Activated CD4-positive, alpha-beta memory T cell treated with anti-CD3 and anti-CD28 coated beads, Interleukin-2, amount 10 ng/mL, durations not matched to agents 7 days and 5 days (primary cell): ENCODE measurements at regions not wholly inside any gene's neighbourhood (a gene's known extent, or its start where the extent isn't known, plus 50 kb on each side); places are given as distances from the start of the nearest gene placed in this dataset.
"Not testable (repeated sequence)": the region's sequence is repeated elsewhere in the genome, so short reads cannot be mapped to it uniquely, and the experiment has no call there.

Source experiments
- CTCF ChIA-PET: fragments of 350-600 bp; sonication (Branson Sonifier 250); formaldehyde crosslinking; loops from one replicate; lab custom pipeline; 2021; ENCODE audit warnings: antibody characterized with exemption, inconsistent platforms; lab: Charles Lee
- POLR2A ChIA-PET: fragments of 350-600 bp; sonication (Branson Sonifier 250); formaldehyde crosslinking; loops from one replicate; lab custom pipeline; 2021; ENCODE audit warnings: antibody characterized with exemption; lab: Charles Lee
- DNase-seq: peaks from one replicate; pipeline ENCODE4 v3.0.0-alpha.2; 2020
- H3K27ac Mint-ChIP-seq: one replicate; pipeline ENCODE4 v1.8.0; 2021; ENCODE audit warnings: mild to moderate bottlenecking, mixed read lengths
- H3K27me3 Mint-ChIP-seq: one replicate; pipeline ENCODE4 v1.8.0; 2021; ENCODE audit warnings: mixed read lengths
- H3K36me3 Mint-ChIP-seq: one replicate; pipeline ENCODE4 v1.8.0; 2021; ENCODE audit warnings: low read depth, mixed read lengths
- H3K4me1 Mint-ChIP-seq: one replicate; pipeline ENCODE4 v1.8.0; 2021; ENCODE audit warnings: mixed read lengths
- H3K4me3 Mint-ChIP-seq: one replicate; pipeline ENCODE4 v1.8.0; 2021; ENCODE audit warnings: mild to moderate bottlenecking, mixed read lengths
- H3K9me3 Mint-ChIP-seq: one replicate; pipeline ENCODE4 v1.8.0; 2021; ENCODE audit warnings: mixed read lengths

DNA sequence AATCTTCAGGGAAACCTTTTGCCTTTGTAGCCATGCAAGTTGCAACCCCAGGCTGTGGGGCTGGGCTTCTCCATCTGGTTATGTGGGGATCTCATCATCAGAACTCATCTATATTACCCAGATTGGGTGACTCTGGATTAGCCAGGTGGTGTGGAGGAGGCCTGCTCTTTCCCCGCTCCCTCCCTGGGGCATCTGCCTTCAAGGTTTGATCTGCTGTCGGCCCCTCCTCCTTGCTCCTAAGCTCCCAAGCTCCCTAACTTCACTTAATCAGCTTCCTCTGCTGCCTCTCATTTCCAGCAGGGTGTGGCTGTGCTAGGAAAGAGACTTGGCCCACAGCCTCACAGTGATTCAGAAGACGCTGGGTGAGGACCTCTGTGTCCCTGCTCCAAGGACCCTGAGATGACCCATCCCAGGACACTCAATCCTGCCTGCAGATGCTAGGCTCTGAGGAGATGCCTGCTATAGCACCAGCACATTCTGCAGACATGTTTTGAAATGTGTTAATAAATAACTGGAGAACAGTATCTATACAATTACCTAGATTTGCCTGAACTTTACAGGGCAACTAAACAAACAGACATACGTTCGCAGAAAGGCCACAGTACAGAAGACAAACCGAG lies 392.1 kb upstream of the PODXL start:
- CTCF ChIA-PET, result no interaction called here
- Mint-ChIP-seq H3K4me1 (no peaks in the 10 kb centered on the region), H3K9me3 (no peaks in the 10 kb centered on the region), H3K27me3 (peaks cover 1% of the 10 kb centered on the region), H3K4me3 (no peak overlapping the region), H3K27ac (no peak overlapping the region), H3K36me3 (no peaks in the 10 kb centered on the region)
- no peak for DNase-seq
- POLR2A ChIA-PET, result no interaction called here

GRCh38 chr7:131947661-131948060 lies 391.2 kb upstream of the PODXL start:
- no peak for DNase-seq
- Mint-ChIP-seq H3K4me1 (no peaks in the 10 kb centered on the region), H3K4me3 (no peak overlapping the region), H3K9me3 (no peaks in the 10 kb centered on the region), H3K27ac (no peak overlapping the region), H3K36me3 (no peaks in the 10 kb centered on the region), H3K27me3 (peaks cover 1% of the 10 kb centered on the region)
- CTCF ChIA-PET, result interaction anchor here (1.6 kb wide), 1 partner anchor 633 kb away, joined by 3 read pairs; no protein-coding TSS in a partner anchor
- POLR2A ChIA-PET, result no interaction called here

GRCh38 chr7:131945957-131946544 lies 389.6 kb upstream of the PODXL start:
- H3K9me3 Mint-ChIP-seq, result no peaks in the 10 kb centered on the region

GRCh38 chr7:131945313-131945911 lies 389.0 kb upstream of the PODXL start:
- no peaks in the 10 kb centered on the region for H3K36me3 Mint-ChIP-seq
- no peaks in the 10 kb centered on the region for H3K9me3 Mint-ChIP-seq
- H3K27ac Mint-ChIP-seq, result no peak overlapping the region
- POLR2A ChIA-PET, result no interaction called here
- peak; percentile 40 for DNase-seq
- CTCF ChIA-PET, result interaction anchor here (0.7 to 1.3 kb wide), 6 partner anchors 11 to 635 kb away, joined by 3 to 7 read pairs (median 4); no protein-coding TSS in a partner anchor
- H3K4me1 Mint-ChIP-seq, result no peaks in the 10 kb centered on the region
- H3K27me3 Mint-ChIP-seq, result peaks cover 1% of the 10 kb centered on the region
- H3K4me3 Mint-ChIP-seq, result no peak overlapping the region

More at GRCh38 chr7:131945957-131946544, 389.6 kb upstream of the PODXL start:
- H3K4me1 Mint-ChIP-seq, result no peaks in the 10 kb centered on the region
- H3K36me3 Mint-ChIP-seq, result no peaks in the 10 kb centered on the region
- ChIA-PET CTCF (interaction anchor here (1.1 to 1.3 kb wide), 3 partner anchors 17 to 634 kb away, joined by 3 to 6 read pairs (median 4); no protein-coding TSS in a partner anchor), POLR2A (no interaction called here)
- DNase-seq, result no peak
- H3K4me3 Mint-ChIP-seq, result no peak overlapping the region
- peaks cover 1% of the 10 kb centered on the region for H3K27me3 Mint-ChIP-seq
- no peak overlapping the region for H3K27ac Mint-ChIP-seq

DNA sequence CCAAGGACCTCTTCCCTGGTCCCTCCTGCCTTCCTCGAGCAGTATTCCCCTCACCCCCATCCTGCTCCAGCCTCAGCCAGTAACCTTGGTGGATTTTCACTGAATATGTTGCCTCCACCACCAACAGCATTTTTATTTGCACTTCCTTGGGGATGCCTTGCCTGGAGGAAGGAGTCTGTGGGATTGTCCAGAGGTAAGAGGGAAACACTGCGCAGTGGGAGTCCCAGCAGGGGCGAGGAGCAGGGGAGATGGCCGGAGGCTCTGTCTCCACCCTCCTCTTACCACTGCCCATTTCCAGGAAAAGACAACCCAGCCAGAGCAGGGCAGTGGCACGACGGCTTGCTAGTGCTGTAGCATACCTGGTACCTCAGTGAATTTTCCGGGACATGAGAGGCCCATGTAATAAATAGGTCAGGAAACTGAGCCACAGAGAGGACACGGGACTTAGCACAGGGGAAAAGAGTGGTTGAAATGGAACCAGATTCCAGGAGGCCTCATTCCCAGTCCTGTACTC lies 388.2 kb upstream of the PODXL start:
- H3K9me3 Mint-ChIP-seq, result no peaks in the 10 kb centered on the region
- CTCF ChIA-PET, result interaction anchor here (0.7 to 1.3 kb wide), 6 partner anchors 12 to 636 kb away, joined by 3 to 7 read pairs (median 4); no protein-coding TSS in a partner anchor
- peaks cover 1% of the 10 kb centered on the region for H3K27me3 Mint-ChIP-seq
- no peaks in the 10 kb centered on the region for H3K4me1 Mint-ChIP-seq
- no peak for DNase-seq
- no peak overlapping the region for H3K4me3 Mint-ChIP-seq
- POLR2A ChIA-PET, result no interaction called here
- H3K36me3 Mint-ChIP-seq, result no peaks in the 10 kb centered on the region
- H3K27ac Mint-ChIP-seq, result no peak overlapping the region

- H3K4me1 Mint-ChIP-seq, result no peaks in the 10 kb centered on the region
- ChIA-PET CTCF (interaction anchor here (1.0 kb wide), 1 partner anchor 637 kb away, joined by 3 read pairs; no protein-coding TSS in a partner anchor), POLR2A (no interaction called here)
- H3K9me3 Mint-ChIP-seq, result no peaks in the 10 kb centered on the region
- H3K27ac Mint-ChIP-seq, result no peak overlapping the region
- DNase-seq, result no peak
- peaks cover 1% of the 10 kb centered on the region for H3K27me3 Mint-ChIP-seq
- no peaks in the 10 kb centered on the region for H3K36me3 Mint-ChIP-seq
- no peak overlapping the region for H3K4me3 Mint-ChIP-seq
Observed at GRCh38 chr7:131943646-131944045, 387.2 kb upstream of the PODXL start.

- no peak overlapping the region for H3K4me3 Mint-ChIP-seq
- H3K9me3 Mint-ChIP-seq, result no peaks in the 10 kb centered on the region
- ChIA-PET POLR2A (no interaction called here), CTCF (interaction anchor here (1.0 kb wide), 1 partner anchor 637 kb away, joined by 3 read pairs; no protein-coding TSS in a partner anchor)
- H3K4me1 Mint-ChIP-seq, result no peaks in the 10 kb centered on the region
- H3K36me3 Mint-ChIP-seq, result no peaks in the 10 kb centered on the region
- peaks cover 1% of the 10 kb centered on the region for H3K27me3 Mint-ChIP-seq
- DNase-seq, result no peak
- H3K27ac Mint-ChIP-seq, result no peak overlapping the region
Observed at GRCh38 chr7:131943211-131943610, 386.8 kb upstream of the PODXL start.

DNA sequence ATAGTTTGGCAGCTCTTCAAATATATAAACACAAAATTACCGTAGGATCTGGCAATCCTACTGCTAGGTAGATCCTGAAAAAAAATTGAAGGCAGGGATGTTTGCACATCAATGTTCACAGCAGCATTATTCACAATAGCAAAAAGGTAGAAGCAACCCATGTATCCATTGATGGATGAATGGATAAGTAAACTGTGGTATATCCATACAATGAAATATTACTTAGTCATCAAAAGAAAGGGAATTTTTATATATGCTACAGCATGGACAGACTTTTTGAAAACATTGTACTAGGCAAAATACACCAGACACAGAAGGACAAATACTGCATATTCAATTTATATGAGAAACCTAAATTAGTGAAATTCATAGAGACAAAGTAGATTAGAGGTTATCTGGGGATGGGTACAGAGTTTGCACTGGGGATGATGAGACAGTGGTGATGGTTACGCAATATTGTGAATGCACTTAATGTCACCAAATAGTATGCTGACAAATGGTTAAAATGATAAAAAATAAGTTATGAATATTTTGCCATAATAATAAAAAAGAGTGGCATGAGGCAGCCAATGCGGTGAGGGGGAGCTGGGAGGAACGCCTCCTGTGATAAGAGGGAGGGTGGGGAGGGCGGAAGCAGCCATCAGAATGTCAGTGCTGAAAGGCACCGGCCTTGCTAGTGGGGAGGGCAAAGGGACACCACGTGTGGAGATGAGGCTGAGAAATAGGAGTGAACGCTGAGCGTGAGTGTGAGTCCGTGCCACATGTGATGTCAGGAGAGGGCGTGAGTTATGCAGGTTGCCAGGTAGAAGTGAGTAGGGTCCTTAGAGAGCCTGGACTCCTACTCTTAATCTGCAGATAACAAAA lies 386.1 kb upstream of the PODXL start:
- CTCF ChIA-PET, result interaction anchor here (1.0 kb wide), 1 partner anchor 638 kb away, joined by 3 read pairs; no protein-coding TSS in a partner anchor
- Mint-ChIP-seq H3K27me3 (peaks cover 1% of the 10 kb centered on the region), H3K9me3 (no peaks in the 10 kb centered on the region)

GRCh38 chr7:131941291-131941690 lies 384.9 kb upstream of the PODXL start:
- no peak overlapping the region for H3K27ac Mint-ChIP-seq
- no peaks in the 10 kb centered on the region for H3K27me3 Mint-ChIP-seq
- H3K9me3 Mint-ChIP-seq, result no peaks in the 10 kb centered on the region
- H3K4me1 Mint-ChIP-seq, result no peaks in the 10 kb centered on the region
- CTCF ChIA-PET, result no interaction called here
- no peak for DNase-seq
- POLR2A ChIA-PET, result no interaction called here
- H3K36me3 Mint-ChIP-seq, result no peaks in the 10 kb centered on the region
- no peak overlapping the region for H3K4me3 Mint-ChIP-seq

More for the DNA sequence above, 386.1 kb upstream of the PODXL start:
- H3K4me3 Mint-ChIP-seq, result no peak overlapping the region
- POLR2A ChIA-PET, result no interaction called here
- no peak overlapping the region for H3K27ac Mint-ChIP-seq
- no peaks in the 10 kb centered on the region for H3K4me1 Mint-ChIP-seq
- DNase-seq, result no peak
- no peaks in the 10 kb centered on the region for H3K36me3 Mint-ChIP-seq

DNA sequence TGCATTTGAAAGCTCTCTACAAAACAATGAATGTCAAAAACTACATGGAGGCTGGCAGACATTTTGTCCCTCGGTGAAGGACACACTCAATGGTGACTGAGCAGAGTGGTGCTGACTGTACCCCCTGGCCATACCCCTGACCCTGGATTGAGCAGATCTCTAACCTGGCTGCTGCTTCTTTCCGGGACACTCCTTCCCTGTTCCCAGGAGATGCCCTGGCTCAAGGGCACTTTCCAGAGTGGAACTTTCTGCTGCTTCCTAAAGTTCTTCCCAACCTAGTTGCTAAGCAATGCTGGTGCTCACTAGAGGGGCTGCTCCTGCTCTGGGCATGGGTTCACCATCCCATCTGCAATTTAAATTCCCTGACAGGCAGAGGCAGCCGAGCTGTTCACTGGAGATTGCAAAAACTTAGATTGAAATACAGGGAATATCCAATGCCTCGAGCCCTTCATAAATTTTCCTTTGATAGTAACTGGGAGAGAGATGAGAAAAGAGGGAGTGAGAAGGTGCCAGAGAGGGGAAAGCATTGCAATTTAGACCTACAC lies 384.3 kb upstream of the PODXL start:
- Mint-ChIP-seq H3K27ac (no peak overlapping the region), H3K9me3 (no peaks in the 10 kb centered on the region), H3K4me1 (no peaks in the 10 kb centered on the region), H3K4me3 (no peak overlapping the region), H3K27me3 (no peaks in the 10 kb centered on the region), H3K36me3 (no peaks in the 10 kb centered on the region)
- CTCF ChIA-PET, result no interaction called here
- DNase-seq, result no peak
- POLR2A ChIA-PET, result no interaction called here

DNA sequence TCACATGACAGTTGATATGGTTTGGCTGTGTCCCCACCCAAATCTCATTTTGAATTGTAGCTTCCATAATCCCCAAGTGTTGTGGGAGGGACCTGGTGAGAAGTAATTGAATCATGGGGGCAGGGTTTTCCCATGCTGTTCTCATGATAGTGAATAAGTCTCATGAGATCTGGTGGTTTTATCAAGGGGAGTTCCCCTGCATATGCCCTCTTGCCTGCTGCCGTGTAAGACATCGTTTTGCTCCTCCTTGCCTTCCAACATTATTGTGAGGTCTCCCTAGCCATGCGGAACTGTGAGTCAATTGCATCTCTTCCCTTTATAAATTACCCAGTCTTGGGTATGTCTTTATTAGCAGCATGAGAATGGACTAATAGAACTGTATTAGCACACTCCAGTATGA lies 382.4 kb upstream of the PODXL start:
- H3K4me1 Mint-ChIP-seq, DNase-seq, H3K9me3 Mint-ChIP-seq, POLR2A ChIA-PET, H3K27me3 Mint-ChIP-seq, CTCF ChIA-PET, H3K4me3 Mint-ChIP-seq, H3K36me3 Mint-ChIP-seq, H3K27ac Mint-ChIP-seq: not testable (repeated sequence)

DNA sequence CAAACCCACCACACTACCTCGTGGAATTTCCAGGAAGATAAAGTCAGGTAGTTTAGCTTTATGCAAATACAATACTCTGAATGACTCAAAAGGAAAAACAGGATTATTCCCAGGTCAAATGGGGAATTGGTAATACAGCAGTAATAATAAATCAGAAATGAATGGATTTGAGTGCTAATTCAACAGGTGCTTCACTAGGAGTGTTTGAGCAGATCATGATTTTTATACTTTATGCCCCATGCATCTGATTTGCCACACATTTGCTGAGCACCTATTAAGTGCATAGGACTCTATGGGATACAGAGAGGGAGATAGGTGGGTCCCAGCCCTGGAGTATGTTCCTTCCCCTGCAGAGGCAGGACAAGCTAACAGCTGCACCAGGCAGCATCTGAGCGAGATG lies 381.4 kb upstream of the PODXL start:
- H3K4me1 Mint-ChIP-seq, result no peaks in the 10 kb centered on the region
- ChIA-PET CTCF (no interaction called here), POLR2A (no interaction called here)
- H3K27me3 Mint-ChIP-seq, result no peaks in the 10 kb centered on the region
- H3K36me3 Mint-ChIP-seq, result no peaks in the 10 kb centered on the region
- no peaks in the 10 kb centered on the region for H3K9me3 Mint-ChIP-seq
- H3K27ac Mint-ChIP-seq, result no peak overlapping the region
- no peak for DNase-seq
- no peak overlapping the region for H3K4me3 Mint-ChIP-seq
